ENCODE measurements at regions not wholly inside any gene's neighbourhood (a gene's known extent, or its start where the extent isn't known, plus 50 kb on each side); places are given as distances from the start of the nearest gene placed in this dataset.

DNA sequence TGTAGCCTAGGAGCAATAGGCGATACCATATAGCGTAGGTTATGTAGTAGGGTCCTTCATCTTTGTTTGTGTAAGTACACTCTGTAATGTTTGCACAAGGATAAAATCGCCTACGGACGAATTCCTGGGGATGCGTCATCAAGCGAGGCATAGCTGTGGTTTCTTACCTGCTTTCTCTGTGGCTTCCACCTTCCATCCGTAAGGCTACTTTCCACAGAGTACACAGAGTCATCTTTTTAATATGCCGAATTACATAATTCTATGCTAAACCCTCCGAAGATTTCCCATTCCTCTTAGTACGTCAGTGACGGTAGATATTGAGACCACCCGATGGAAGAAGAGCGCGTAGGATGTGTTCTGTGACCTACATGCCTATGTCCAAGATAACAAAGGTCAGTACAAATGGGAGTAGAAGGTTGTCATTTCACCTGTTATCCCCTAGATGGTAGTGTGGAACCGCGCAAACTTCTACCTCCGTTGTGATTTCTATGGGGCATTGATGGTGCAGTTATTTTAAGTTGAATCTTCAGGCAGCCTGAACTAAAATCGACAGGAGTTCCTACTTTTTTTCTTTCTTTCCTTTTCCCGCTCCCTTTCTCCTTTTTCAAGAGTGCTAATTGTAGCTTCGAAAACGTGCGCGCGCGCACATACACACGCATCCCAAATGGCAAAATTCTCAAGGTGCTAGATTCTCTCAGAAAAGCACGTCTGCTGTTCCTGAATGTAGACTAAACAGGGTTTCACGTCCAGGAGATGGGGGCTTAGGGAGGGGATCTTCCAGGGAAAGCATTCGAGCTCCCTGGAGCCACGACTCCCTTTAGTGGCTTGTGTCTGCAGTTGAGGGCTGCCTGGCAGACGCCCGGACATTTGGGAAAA lies 111.7 kb upstream of the MBL2 start:
- TF ChIP-seq EZH2 (IDR thresholded peaks at IDR 0.05; ENCODE audit: borderline replicate concordance, low read length) = no peak
- TF ChIP-seq, protein P1, sequence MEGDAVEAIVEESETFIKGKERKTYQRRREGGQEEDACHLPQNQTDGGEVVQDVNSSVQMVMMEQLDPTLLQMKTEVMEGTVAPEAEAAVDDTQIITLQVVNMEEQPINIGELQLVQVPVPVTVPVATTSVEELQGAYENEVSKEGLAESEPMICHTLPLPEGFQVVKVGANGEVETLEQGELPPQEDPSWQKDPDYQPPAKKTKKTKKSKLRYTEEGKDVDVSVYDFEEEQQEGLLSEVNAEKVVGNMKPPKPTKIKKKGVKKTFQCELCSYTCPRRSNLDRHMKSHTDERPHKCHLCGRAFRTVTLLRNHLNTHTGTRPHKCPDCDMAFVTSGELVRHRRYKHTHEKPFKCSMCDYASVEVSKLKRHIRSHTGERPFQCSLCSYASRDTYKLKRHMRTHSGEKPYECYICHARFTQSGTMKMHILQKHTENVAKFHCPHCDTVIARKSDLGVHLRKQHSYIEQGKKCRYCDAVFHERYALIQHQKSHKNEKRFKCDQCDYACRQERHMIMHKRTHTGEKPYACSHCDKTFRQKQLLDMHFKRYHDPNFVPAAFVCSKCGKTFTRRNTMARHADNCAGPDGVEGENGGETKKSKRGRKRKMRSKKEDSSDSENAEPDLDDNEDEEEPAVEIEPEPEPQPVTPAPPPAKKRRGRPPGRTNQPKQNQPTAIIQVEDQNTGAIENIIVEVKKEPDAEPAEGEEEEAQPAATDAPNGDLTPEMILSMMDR (conservative IDR thresholded peaks at IDR 0.05 in 1 of 2, IDR thresholded peaks at IDR 0.05 in 1 of 2; ENCODE audit: extremely low read depth in 1 of 2, insufficient read depth in 1 of 2, low read depth in 1 of 2, low read length in 2 of 2) = peak; percentile 86 to 87
